PFSK-1 (cell line): ENCODE measurements at regions not wholly inside any gene's neighbourhood (a gene's known extent, or its start where the extent isn't known, plus 50 kb on each side); places are given as distances from the start of the nearest gene placed in this dataset.

Experiments
- FOXP2 ChIP-seq: optimal IDR thresholded peaks from 2 replicates; pipeline ENCODE3; 2011; ENCODE audit warnings: borderline replicate concordance, control low read depth, inconsistent platforms; ENCODE audit not compliant: insufficient read depth; ENCODE audit errors: extremely low read length, extremely low read depth
- POLR2AphosphoS5 ChIP-seq: IDR thresholded peaks from 2 replicates; pipeline ENCODE4 v1.6.1; 2012; ENCODE audit warnings: low read depth, mild to moderate bottlenecking, control low read depth, low read length, moderate library complexity
- REST ChIP-seq, 2 experiments: IDR thresholded peaks; 2 replicates each; pipeline versions ENCODE4 v1.6.1 to v1.8.0; 2011 to 2012; ENCODE audit warnings: low read depth in 2 of 2, low read length in 2 of 2, control low read depth in 1 of 2, inconsistent platforms in 1 of 2, mild to moderate bottlenecking in 1 of 2, moderate library complexity in 1 of 2; ENCODE audit not compliant: insufficient read depth in 1 of 2
- SIN3A ChIP-seq: IDR thresholded peaks from 2 replicates; pipeline ENCODE4 v1.6.1; 2012; ENCODE audit warnings: mild to moderate bottlenecking, low read length, moderate library complexity, borderline replicate concordance; ENCODE audit not compliant: insufficient read depth
- TAF1 ChIP-seq: IDR thresholded peaks from 2 replicates; pipeline ENCODE4 v1.6.1; 2012; ENCODE audit warnings: low read length, control low read depth, borderline replicate concordance; ENCODE audit not compliant: insufficient read depth

- TF ChIP-seq POLR2AphosphoS5 (no peak), TAF1 (no peak), REST (IDR thresholded peaks at IDR 0.05; ENCODE audit: insufficient read depth in 1 of 2, low read depth in 2 of 2, low read length in 2 of 2) (no peak), SIN3A (no peak), FOXP2 (no peak)
Observed at GRCh38 chr4:36556984-36557383, 275.6 kb downstream of the DTHD1 start.

- TF ChIP-seq POLR2AphosphoS5 (no peak), SIN3A (no peak), FOXP2 (no peak), TAF1 (no peak), REST (IDR thresholded peaks at IDR 0.05; ENCODE audit: insufficient read depth in 1 of 2, low read depth in 2 of 2, low read length in 2 of 2) (no peak)
Observed at GRCh38 chr4:36568575-36568974, 287.2 kb downstream of the DTHD1 start.

- no peak for TF ChIP-seq FOXP2
- TF ChIP-seq REST (IDR thresholded peaks at IDR 0.05; ENCODE audit: insufficient read depth in 1 of 2, low read depth in 2 of 2, low read length in 2 of 2), result no peak
- TF ChIP-seq SIN3A, result no peak
- TF ChIP-seq TAF1, result no peak
- TF ChIP-seq POLR2AphosphoS5, result no peak
Observed at GRCh38 chr4:36573441-36573840, 292.0 kb downstream of the DTHD1 start.

- TF ChIP-seq REST (IDR thresholded peaks at IDR 0.05; ENCODE audit: insufficient read depth in 1 of 2, low read depth in 2 of 2, low read length in 2 of 2) (no peak), POLR2AphosphoS5 (no peak), SIN3A (no peak), FOXP2 (no peak), TAF1 (no peak)
Observed at GRCh38 chr4:36574816-36575215, 293.4 kb downstream of the DTHD1 start.

- TF ChIP-seq SIN3A, result no peak
- no peak for TF ChIP-seq POLR2AphosphoS5
- TF ChIP-seq FOXP2, result no peak
- TF ChIP-seq REST (IDR thresholded peaks at IDR 0.05; ENCODE audit: insufficient read depth in 1 of 2, low read depth in 2 of 2, low read length in 2 of 2), result no peak
- TF ChIP-seq TAF1, result no peak
Observed at GRCh38 chr4:36582198-36582597, 300.8 kb downstream of the DTHD1 start.
